H9 (cell line): ENCODE measurements at regions not wholly inside any gene's neighbourhood (a gene's known extent, or its start where the extent isn't known, plus 50 kb on each side); places are given as distances from the start of the nearest gene placed in this dataset.

Experiments used
- DNase-seq: peaks from one replicate; pipeline ENCODE4 v3.0.0-alpha.2; 2017
- H2AFZ ChIP-seq: one replicate; pipeline ENCODE4 v1.6.1; 2013; ENCODE audit warnings: mild to moderate bottlenecking, low read length, control low read depth, moderate library complexity
- H2AK5ac ChIP-seq: 2 replicates; pipeline ENCODE4 v1.6.1; 2013; ENCODE audit warnings: low read length, control low read depth, mixed read lengths; ENCODE audit not compliant: insufficient read length
- H2BK120ac ChIP-seq: one replicate; pipeline ENCODE4 v1.6.1; 2013; ENCODE audit warnings: low read depth, mild to moderate bottlenecking, low read length, control low read depth, inconsistent platforms; ENCODE audit not compliant: poor library complexity, severe bottlenecking
- H2BK12ac ChIP-seq: 2 replicates; pipeline ENCODE4 v1.6.1; 2013; ENCODE audit warnings: low read length, control low read depth, mixed read lengths, low read depth; ENCODE audit not compliant: insufficient read length
- H2BK15ac ChIP-seq: 2 replicates; pipeline ENCODE4 v1.6.1; 2013; ENCODE audit warnings: low read depth, low read length, control low read depth
- H2BK20ac ChIP-seq: one replicate; pipeline ENCODE4 v1.6.1; 2013; ENCODE audit warnings: low read depth, mild to moderate bottlenecking, low read length, control low read depth, inconsistent platforms; ENCODE audit not compliant: poor library complexity, severe bottlenecking
- H2BK5ac ChIP-seq: 2 replicates; pipeline ENCODE4 v1.6.1; 2013; ENCODE audit warnings: low read length, control low read depth, mixed read lengths; ENCODE audit not compliant: insufficient read length
- H3K14ac ChIP-seq: 2 replicates; pipeline ENCODE4 v1.6.1; 2013; ENCODE audit warnings: low read length, control low read depth; ENCODE audit not compliant: insufficient read depth
- H3K18ac ChIP-seq: 2 replicates; pipeline ENCODE4 v1.6.1; 2013; ENCODE audit warnings: low read depth, mild to moderate bottlenecking, mixed read lengths, low read length, control low read depth; ENCODE audit not compliant: insufficient read length
- H3K23ac ChIP-seq: 2 replicates; pipeline ENCODE4 v1.6.1; 2013; ENCODE audit warnings: low read length, control low read depth, mixed read lengths, low read depth; ENCODE audit not compliant: insufficient read length
- H3K23me2 ChIP-seq: 2 replicates; pipeline ENCODE4 v1.6.1; 2013; ENCODE audit warnings: low read depth, mild to moderate bottlenecking, mixed read lengths, low read length, control low read depth; ENCODE audit not compliant: insufficient read length, poor library complexity, severe bottlenecking
- H3K27ac ChIP-seq: 2 replicates; pipeline ENCODE4 v1.5.1; 2013; ENCODE audit warnings: low read length, control low read depth, mixed read lengths, low read depth; ENCODE audit not compliant: insufficient read length
- H3K27me3 ChIP-seq: 2 replicates; pipeline ENCODE4 v1.6.1; 2013; ENCODE audit warnings: low read length, control low read depth, inconsistent platforms; ENCODE audit not compliant: insufficient read depth
- H3K4ac ChIP-seq: 2 replicates; pipeline ENCODE4 v1.6.1; 2013; ENCODE audit warnings: low read depth, mild to moderate bottlenecking, control low read depth, inconsistent platforms, low read length, moderate library complexity
- H3K4me1 ChIP-seq: 2 replicates; pipeline ENCODE4 v1.6.1; 2013; ENCODE audit warnings: low read length, control low read depth, inconsistent platforms; ENCODE audit not compliant: insufficient read depth
- H3K4me2 ChIP-seq: 2 replicates; pipeline ENCODE4 v1.6.1; 2013; ENCODE audit warnings: low read length, control low read depth, mixed read lengths; ENCODE audit not compliant: insufficient read length, insufficient read depth
- H3K56ac ChIP-seq: 2 replicates; pipeline ENCODE4 v1.6.1; 2013; ENCODE audit warnings: low read depth, mild to moderate bottlenecking, mixed read lengths, low read length, control low read depth; ENCODE audit not compliant: insufficient read length
- H3K79me1 ChIP-seq: 2 replicates; pipeline ENCODE4 v1.6.1; 2013; ENCODE audit warnings: low read depth, mild to moderate bottlenecking, moderate library complexity, low read length, control low read depth, inconsistent platforms; ENCODE audit not compliant: insufficient read depth, poor library complexity, severe bottlenecking
- H3K79me2 ChIP-seq: 2 replicates; pipeline ENCODE4 v1.6.1; 2013; ENCODE audit warnings: low read length, control low read depth, inconsistent platforms; ENCODE audit not compliant: insufficient read depth
- H3K9ac ChIP-seq: 2 replicates; pipeline ENCODE4 v1.6.1; 2013; ENCODE audit warnings: low read length, control low read depth, mixed read lengths; ENCODE audit not compliant: insufficient read length; ENCODE audit errors: extremely low read depth
- H3K9me3 ChIP-seq: one replicate; pipeline ENCODE4 v1.6.1; 2013; ENCODE audit warnings: low read depth, low read length, inconsistent platforms; ENCODE audit not compliant: control insufficient read depth
- H3T11ph ChIP-seq: one replicate; pipeline ENCODE4 v1.6.1; 2013; ENCODE audit warnings: mild to moderate bottlenecking, low read length, control low read depth, inconsistent platforms
- H4K20me1 ChIP-seq: one replicate; pipeline ENCODE4 v1.6.1; 2013; ENCODE audit not compliant: control insufficient read depth, insufficient read length, insufficient read depth
- H4K5ac ChIP-seq: 2 replicates; pipeline ENCODE4 v1.6.1; 2013; ENCODE audit warnings: low read depth, mild to moderate bottlenecking, mixed read lengths, low read length, control low read depth; ENCODE audit not compliant: insufficient read length
- H4K8ac ChIP-seq: replicated peaks from 2 replicates; pipeline ENCODE4 v1.6.1; 2013; ENCODE audit warnings: low read length, control low read depth, mixed read lengths, low read depth; ENCODE audit not compliant: insufficient read length
- H4K91ac ChIP-seq: 2 replicates; pipeline ENCODE4 v1.6.1; 2013; ENCODE audit warnings: low read depth, mild to moderate bottlenecking, moderate library complexity, mixed read lengths, low read length, control low read depth; ENCODE audit not compliant: insufficient read length
- H3K27ac Mint-ChIP-seq, 3 experiments: 2 replicates in 2 of 3; 3 replicates in 1 of 3; pipeline ENCODE4 v1.8.0; 2020 to 2021; ENCODE audit warnings: mixed read lengths in 3 of 3, mild to moderate bottlenecking in 1 of 3, moderate library complexity in 1 of 3
- H3K27me3 Mint-ChIP-seq: 2 replicates; pipeline ENCODE4 v1.8.0; 2021; ENCODE audit warnings: low read depth, mild to moderate bottlenecking, moderate library complexity, mixed read lengths
- H3K36me3 Mint-ChIP-seq, 3 experiments: 2 replicates in 2 of 3; 3 replicates in 1 of 3; pipeline ENCODE4 v1.8.0; 2020 to 2021; ENCODE audit warnings: low read depth in 3 of 3, mixed read lengths in 3 of 3; ENCODE audit not compliant: insufficient read depth in 1 of 3
- H3K4me1 Mint-ChIP-seq, 2 experiments: 2 replicates each; pipeline ENCODE4 v1.8.0; 2020; ENCODE audit warnings: mixed read lengths in 2 of 2
- H3K4me3 Mint-ChIP-seq, 2 experiments: 2 replicates in 1 of 2; 3 replicates in 1 of 2; pipeline ENCODE4 v1.8.0; 2020 to 2021; ENCODE audit warnings: mild to moderate bottlenecking in 2 of 2, mixed read lengths in 2 of 2, moderate library complexity in 1 of 2
- H3K9me3 Mint-ChIP-seq, 2 experiments: 2 replicates in 1 of 2; 3 replicates in 1 of 2; pipeline ENCODE4 v1.8.0; 2020; ENCODE audit warnings: mild to moderate bottlenecking in 2 of 2, mixed read lengths in 2 of 2, moderate library complexity in 1 of 2
- WGBS: extraction: QIAGEN DNeasy Blood & Tissue Kit; methylation state at CpG from one replicate; pipeline ENCODE4 v1.1.7; 2013; ENCODE audit warnings: missing lambda C conversion rate, low lambda C conversion rate, mixed read lengths; ENCODE audit not compliant: insufficient read length; ENCODE audit errors: extremely low coverage; 5-methylcytosine and 5-hydroxymethylcytosine counted together
- TF ChIP-seq, protein P1 (sequence below): fragments of 200-600 bp; sonication (generic); conservative IDR thresholded peaks from 3 replicates; pipeline ENCODE4 v1.8.0; 2021; ENCODE audit warnings: antibody characterized with exemption, mild to moderate bottlenecking

GRCh38 chr1:21383785-21384401 lies 56.0 kb upstream of the NBPF3 start:
- DNase-seq, result no peak
- no CpG with 5 or more reads among the region's 5 CpGs for WGBS
- H2AFZ ChIP-seq, result no peak overlapping the region
- H3K4ac ChIP-seq, result no peak overlapping the region
- H3K23me2 ChIP-seq, result no peaks in the 10 kb centered on the region
- no peak overlapping the region for H3K4me2 ChIP-seq
- H4K91ac ChIP-seq, result no peak overlapping the region
- peaks cover 3% of the 10 kb centered on the region; the same call in 1 of the 2 replicates for H3K4me1 ChIP-seq
- H2BK120ac ChIP-seq, result no peak overlapping the region
- no peak overlapping the region for H3K4me3 Mint-ChIP-seq
- peaks cover 10% of the 10 kb centered on the region for H3K27me3 Mint-ChIP-seq
- no peak overlapping the region for H4K8ac ChIP-seq
- no peak overlapping the region for H3K27ac ChIP-seq
- no peak overlapping the region for H3K14ac ChIP-seq
- peaks cover 4 to 10% (median 6%) of the 10 kb centered on the region in 3 experiments; a peak in 5 of 7 replicates for H3K36me3 Mint-ChIP-seq
- no peak overlapping the region for H2BK15ac ChIP-seq
- H3K9ac ChIP-seq, result no peak overlapping the region
- H2BK20ac ChIP-seq, result no peak overlapping the region
- H3K79me1 ChIP-seq, result no peaks in the 10 kb centered on the region
- no peaks in the 10 kb centered on the region for H3K79me2 ChIP-seq
- H3K23ac ChIP-seq, result no peak overlapping the region
- no peak overlapping the region for H3K27ac Mint-ChIP-seq
- no peaks in the 10 kb centered on the region for H3K27me3 ChIP-seq
- H4K20me1 ChIP-seq, result no peaks in the 10 kb centered on the region
- H3K18ac ChIP-seq, result no peak overlapping the region
- H3K4me1 Mint-ChIP-seq, result peaks cover 17 to 24% of the 10 kb centered on the region in 2 experiments
- TF ChIP-seq, protein P1, sequence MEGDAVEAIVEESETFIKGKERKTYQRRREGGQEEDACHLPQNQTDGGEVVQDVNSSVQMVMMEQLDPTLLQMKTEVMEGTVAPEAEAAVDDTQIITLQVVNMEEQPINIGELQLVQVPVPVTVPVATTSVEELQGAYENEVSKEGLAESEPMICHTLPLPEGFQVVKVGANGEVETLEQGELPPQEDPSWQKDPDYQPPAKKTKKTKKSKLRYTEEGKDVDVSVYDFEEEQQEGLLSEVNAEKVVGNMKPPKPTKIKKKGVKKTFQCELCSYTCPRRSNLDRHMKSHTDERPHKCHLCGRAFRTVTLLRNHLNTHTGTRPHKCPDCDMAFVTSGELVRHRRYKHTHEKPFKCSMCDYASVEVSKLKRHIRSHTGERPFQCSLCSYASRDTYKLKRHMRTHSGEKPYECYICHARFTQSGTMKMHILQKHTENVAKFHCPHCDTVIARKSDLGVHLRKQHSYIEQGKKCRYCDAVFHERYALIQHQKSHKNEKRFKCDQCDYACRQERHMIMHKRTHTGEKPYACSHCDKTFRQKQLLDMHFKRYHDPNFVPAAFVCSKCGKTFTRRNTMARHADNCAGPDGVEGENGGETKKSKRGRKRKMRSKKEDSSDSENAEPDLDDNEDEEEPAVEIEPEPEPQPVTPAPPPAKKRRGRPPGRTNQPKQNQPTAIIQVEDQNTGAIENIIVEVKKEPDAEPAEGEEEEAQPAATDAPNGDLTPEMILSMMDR, result no peak; the same call in 2 of the 3 replicates
- H2BK5ac ChIP-seq, result no peak overlapping the region
- H3T11ph ChIP-seq, result no peak overlapping the region
- peaks cover 5% of the 10 kb centered on the region for H3K9me3 ChIP-seq
- H4K5ac ChIP-seq, result no peak overlapping the region
- H3K56ac ChIP-seq, result no peak overlapping the region
- no peak overlapping the region for H2AK5ac ChIP-seq
- peaks cover 11 to 13% of the 10 kb centered on the region in 2 experiments for H3K9me3 Mint-ChIP-seq
- no peak overlapping the region for H2BK12ac ChIP-seq
